ENCODE measurements at regions not wholly inside any gene's neighbourhood (a gene's known extent, or its start where the extent isn't known, plus 50 kb on each side); places are given as distances from the start of the nearest gene placed in this dataset.

DNA sequence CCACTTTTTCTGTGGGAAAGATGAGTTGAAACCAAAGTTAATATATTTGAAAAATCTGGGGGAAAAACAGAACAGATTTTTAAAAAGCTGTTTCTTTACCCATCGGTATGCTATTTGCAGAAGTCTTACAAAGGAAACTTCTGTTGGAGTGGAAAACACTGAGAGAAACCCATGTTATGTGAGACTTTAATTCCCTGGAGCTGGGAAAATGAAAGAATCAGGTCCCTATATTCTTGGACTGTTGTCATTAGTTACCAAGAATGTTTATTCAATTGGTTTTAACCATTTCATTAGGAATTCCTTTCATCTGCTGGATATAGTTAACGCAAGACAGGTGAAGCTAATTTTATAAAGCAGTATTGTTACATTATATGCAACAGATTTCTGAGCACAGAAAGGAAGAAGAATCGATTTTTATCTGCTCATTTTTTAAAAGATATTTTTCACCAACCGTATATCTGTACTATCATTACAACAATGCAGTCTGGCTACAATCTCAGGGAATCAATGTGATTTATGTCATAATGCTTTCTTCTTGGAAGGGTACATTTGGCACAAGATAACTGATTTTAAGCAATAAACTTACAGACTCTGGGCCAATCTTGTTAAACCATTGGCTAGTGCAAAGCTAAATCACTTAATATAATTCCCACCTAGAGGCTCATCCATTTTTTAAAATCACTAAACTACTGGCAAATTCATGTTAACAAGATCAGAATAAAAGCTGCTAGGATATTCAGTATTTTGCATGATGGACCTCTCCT, 170.0 kb downstream of the MOXD1 start:
- TF ChIP-seq, protein P1, sequence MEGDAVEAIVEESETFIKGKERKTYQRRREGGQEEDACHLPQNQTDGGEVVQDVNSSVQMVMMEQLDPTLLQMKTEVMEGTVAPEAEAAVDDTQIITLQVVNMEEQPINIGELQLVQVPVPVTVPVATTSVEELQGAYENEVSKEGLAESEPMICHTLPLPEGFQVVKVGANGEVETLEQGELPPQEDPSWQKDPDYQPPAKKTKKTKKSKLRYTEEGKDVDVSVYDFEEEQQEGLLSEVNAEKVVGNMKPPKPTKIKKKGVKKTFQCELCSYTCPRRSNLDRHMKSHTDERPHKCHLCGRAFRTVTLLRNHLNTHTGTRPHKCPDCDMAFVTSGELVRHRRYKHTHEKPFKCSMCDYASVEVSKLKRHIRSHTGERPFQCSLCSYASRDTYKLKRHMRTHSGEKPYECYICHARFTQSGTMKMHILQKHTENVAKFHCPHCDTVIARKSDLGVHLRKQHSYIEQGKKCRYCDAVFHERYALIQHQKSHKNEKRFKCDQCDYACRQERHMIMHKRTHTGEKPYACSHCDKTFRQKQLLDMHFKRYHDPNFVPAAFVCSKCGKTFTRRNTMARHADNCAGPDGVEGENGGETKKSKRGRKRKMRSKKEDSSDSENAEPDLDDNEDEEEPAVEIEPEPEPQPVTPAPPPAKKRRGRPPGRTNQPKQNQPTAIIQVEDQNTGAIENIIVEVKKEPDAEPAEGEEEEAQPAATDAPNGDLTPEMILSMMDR (IDR thresholded peaks at IDR 0.05) = no peak
- no peak for TF ChIP-seq POLR2A (IDR thresholded peaks at IDR 0.05)

Measured in lower leg skin (tissue), 3 donors.